ENCODE measurements at regions not wholly inside any gene's neighbourhood (a gene's known extent, or its start where the extent isn't known, plus 50 kb on each side); places are given as distances from the start of the nearest gene placed in this dataset.

GRCh38 chr3:18775501-18775900 lies 350.4 kb upstream of the SATB1 start:
- Mint-ChIP-seq H3K36me3 (ENCODE audit: insufficient read depth in 1 of 3, low read depth in 3 of 3) (no peaks in the 10 kb centered on the region), H3K27me3 (ENCODE audit: low read depth) (no peaks in the 10 kb centered on the region)
- H3K27me3 ChIP-seq (ENCODE audit: insufficient read depth, low read length): no peaks in the 10 kb centered on the region

More at GRCh38 chr3:18775501-18775900, 350.4 kb upstream of the SATB1 start:
- Histone ChIP-seq H3K9me3 (ENCODE audit: control insufficient read depth, low read depth, low read length) (no peaks in the 10 kb centered on the region), H3K18ac (ENCODE audit: insufficient read length, low read depth, low read length) (no peak overlapping the region), H2AK5ac (ENCODE audit: insufficient read length, low read length) (no peak overlapping the region), H2BK20ac (ENCODE audit: low read depth, low read length, poor library complexity, severe bottlenecking) (no peak overlapping the region), H2BK5ac (ENCODE audit: insufficient read length, low read length) (no peak overlapping the region), H3K27ac (ENCODE audit: insufficient read length, low read depth, low read length) (no peak overlapping the region), H3K79me1 (ENCODE audit: insufficient read depth, low read depth, low read length, poor library complexity, severe bottlenecking) (no peaks in the 10 kb centered on the region), H2BK120ac (ENCODE audit: low read depth, low read length, poor library complexity, severe bottlenecking) (no peak overlapping the region), H3K56ac (ENCODE audit: insufficient read length, low read depth, low read length) (no peak overlapping the region), H2AFZ (ENCODE audit: low read length) (no peak overlapping the region), H3K23ac (ENCODE audit: insufficient read length, low read depth, low read length) (no peak overlapping the region), H4K5ac (ENCODE audit: insufficient read length, low read depth, low read length) (no peak overlapping the region), H4K91ac (ENCODE audit: insufficient read length, low read depth, low read length) (no peak overlapping the region), H4K20me1 (ENCODE audit: control insufficient read depth, insufficient read depth, insufficient read length) (no peaks in the 10 kb centered on the region), H3K79me2 (ENCODE audit: insufficient read depth, low read length) (no peaks in the 10 kb centered on the region), H2BK12ac (ENCODE audit: insufficient read length, low read depth, low read length) (no peak overlapping the region), H2BK15ac (ENCODE audit: low read depth, low read length) (no peak overlapping the region), H3K4ac (ENCODE audit: low read depth, low read length) (no peak overlapping the region), H3K4me2 (ENCODE audit: insufficient read depth, insufficient read length, low read length) (no peak overlapping the region), H3K23me2 (ENCODE audit: insufficient read length, low read depth, low read length, poor library complexity, severe bottlenecking) (no peaks in the 10 kb centered on the region), H3K9ac (ENCODE audit: extremely low read depth, insufficient read length, low read length) (no peak overlapping the region), H3K4me1 (ENCODE audit: insufficient read depth, low read length) (no peaks in the 10 kb centered on the region), H4K8ac (replicated peaks; ENCODE audit: insufficient read length, low read depth, low read length) (no peak overlapping the region), H3T11ph (ENCODE audit: low read length) (no peak overlapping the region), H3K14ac (ENCODE audit: insufficient read depth, low read length) (no peak overlapping the region)
- no peak for DNase-seq
- no peak for TF ChIP-seq CTCF (conservative IDR thresholded peaks at IDR 0.05)
- no peak overlapping the region for H3K27ac Mint-ChIP-seq
- H3K4me3 Mint-ChIP-seq: no peak overlapping the region
- peaks cover 6 to 8% of the 10 kb centered on the region in 2 experiments for H3K4me1 Mint-ChIP-seq
- no CpG with 5 or more reads among the region's 2 CpGs for WGBS (ENCODE audit: extremely low coverage, insufficient read length, low lambda C conversion rate)
- no peaks in the 10 kb centered on the region for H3K9me3 Mint-ChIP-seq
